ENCODE measurements at regions not wholly inside any gene's neighbourhood (a gene's known extent, or its start where the extent isn't known, plus 50 kb on each side); places are given as distances from the start of the nearest gene placed in this dataset.

DNA sequence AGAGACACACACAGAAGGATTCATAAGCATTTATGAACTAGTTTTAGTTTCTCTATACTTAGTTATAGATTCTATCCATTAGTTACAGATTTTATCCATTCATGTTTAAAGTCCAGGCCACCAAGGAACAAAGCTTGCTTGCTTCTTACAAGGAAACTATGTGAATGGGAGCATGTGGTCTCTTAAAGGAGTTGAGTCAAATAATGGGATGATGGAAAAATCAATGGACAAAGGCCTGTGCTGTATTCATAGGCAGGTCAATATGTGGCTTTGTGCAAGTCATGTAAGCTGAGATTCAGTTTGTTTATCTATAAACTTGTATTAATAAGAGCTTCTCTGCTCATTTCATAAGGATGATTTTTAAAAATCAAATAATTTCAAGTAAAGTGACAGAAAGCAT, 172.8 kb upstream of the CDK1 start:
- TF ChIP-seq, protein P1, sequence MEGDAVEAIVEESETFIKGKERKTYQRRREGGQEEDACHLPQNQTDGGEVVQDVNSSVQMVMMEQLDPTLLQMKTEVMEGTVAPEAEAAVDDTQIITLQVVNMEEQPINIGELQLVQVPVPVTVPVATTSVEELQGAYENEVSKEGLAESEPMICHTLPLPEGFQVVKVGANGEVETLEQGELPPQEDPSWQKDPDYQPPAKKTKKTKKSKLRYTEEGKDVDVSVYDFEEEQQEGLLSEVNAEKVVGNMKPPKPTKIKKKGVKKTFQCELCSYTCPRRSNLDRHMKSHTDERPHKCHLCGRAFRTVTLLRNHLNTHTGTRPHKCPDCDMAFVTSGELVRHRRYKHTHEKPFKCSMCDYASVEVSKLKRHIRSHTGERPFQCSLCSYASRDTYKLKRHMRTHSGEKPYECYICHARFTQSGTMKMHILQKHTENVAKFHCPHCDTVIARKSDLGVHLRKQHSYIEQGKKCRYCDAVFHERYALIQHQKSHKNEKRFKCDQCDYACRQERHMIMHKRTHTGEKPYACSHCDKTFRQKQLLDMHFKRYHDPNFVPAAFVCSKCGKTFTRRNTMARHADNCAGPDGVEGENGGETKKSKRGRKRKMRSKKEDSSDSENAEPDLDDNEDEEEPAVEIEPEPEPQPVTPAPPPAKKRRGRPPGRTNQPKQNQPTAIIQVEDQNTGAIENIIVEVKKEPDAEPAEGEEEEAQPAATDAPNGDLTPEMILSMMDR (conservative IDR thresholded peaks at IDR 0.05) = no peak
- no peak for TF ChIP-seq EZH2 (IDR thresholded peaks at IDR 0.05; ENCODE audit: low read depth)

All from PC-9 (cell line).